Glomerular visceral epithelial cell (primary cell): ENCODE measurements at regions not wholly inside any gene's neighbourhood (a gene's known extent, or its start where the extent isn't known, plus 50 kb on each side); places are given as distances from the start of the nearest gene placed in this dataset.
"Not testable (repeated sequence)": the region's sequence is repeated elsewhere in the genome, so short reads cannot be mapped to it uniquely, and the experiment has no call there.

Experiments
- DNase-seq: peaks from one replicate; pipeline ENCODE4 v3.0.0-alpha.2; 2016; ENCODE audit errors: extremely low spot score

- no peak for DNase-seq
Observed at GRCh38 chr2:187684174-187684573, 129.9 kb upstream of the TFPI start.

- no peak for DNase-seq
Observed at GRCh38 chr2:187686416-187687024, 132.3 kb upstream of the TFPI start.

- DNase-seq, result no peak
Observed at GRCh38 chr2:187687585-187687984, 133.3 kb upstream of the TFPI start.

- DNase-seq, result no peak
Observed at GRCh38 chr2:187689372-187689771, 135.1 kb upstream of the TFPI start.

GRCh38 chr2:187693923-187694322 lies 139.7 kb upstream of the TFPI start:
- no peak for DNase-seq

- DNase-seq, result not testable (repeated sequence)
Observed at GRCh38 chr2:187696644-187697043, 142.4 kb upstream of the TFPI start.

GRCh38 chr2:187698374-187699110 lies 144.3 kb upstream of the TFPI start:
- no peak for DNase-seq

- no peak for DNase-seq
Observed at GRCh38 chr2:187702157-187702556, 147.9 kb upstream of the TFPI start.

- no peak for DNase-seq
Observed at GRCh38 chr2:187708272-187708671, 154.0 kb upstream of the TFPI start.

- DNase-seq, result no peak
Observed at GRCh38 chr2:187709065-187709464, 154.8 kb upstream of the TFPI start.

GRCh38 chr2:187710791-187711521 lies 156.7 kb upstream of the TFPI start:
- no peak for DNase-seq

- DNase-seq, result no peak
Observed at GRCh38 chr2:187715590-187715989, 161.4 kb upstream of the TFPI start.

- no peak for DNase-seq
Observed at GRCh38 chr2:187716301-187716700, 162.1 kb upstream of the TFPI start.

GRCh38 chr2:187718092-187718491 lies 163.9 kb upstream of the TFPI start:
- DNase-seq, result no peak

- DNase-seq, result no peak
Observed at GRCh38 chr2:187719510-187719909, 165.3 kb upstream of the TFPI start.

GRCh38 chr2:187748958-187749357 lies 194.7 kb upstream of the TFPI start:
- DNase-seq, result no peak

GRCh38 chr2:187749804-187750431 lies 195.7 kb upstream of the TFPI start:
- DNase-seq, result no peak

GRCh38 chr2:187768995-187769394 lies 214.8 kb upstream of the TFPI start:
- DNase-seq, result no peak

GRCh38 chr2:187769437-187769836 lies 215.2 kb upstream of the TFPI start:
- DNase-seq, result no peak

GRCh38 chr2:187774551-187775071 lies 220.4 kb upstream of the TFPI start:
- peak; percentile 21 for DNase-seq

GRCh38 chr2:187775196-187775595 lies 221.0 kb upstream of the TFPI start:
- no peak for DNase-seq

- DNase-seq, result no peak
Observed at GRCh38 chr2:187775651-187776050, 221.4 kb upstream of the TFPI start.
